Heart right ventricle (tissue), 16 donors: ENCODE measurements at regions not wholly inside any gene's neighbourhood (a gene's known extent, or its start where the extent isn't known, plus 50 kb on each side); places are given as distances from the start of the nearest gene placed in this dataset.
"Not testable (repeated sequence)": the region's sequence is repeated elsewhere in the genome, so short reads cannot be mapped to it uniquely, and the experiment has no call there.

ENCODE experiments used
- ATAC-seq, 8 donors: fragments of 200-7000 bp; cut with Tn5 transposase; one replicate each; pipeline ENCODE4 v1.9.1; 2020; ENCODE audit warnings: mild to moderate bottlenecking in 8 of 8, moderate library complexity in 8 of 8, moderate number of reproducible peaks in 1 of 8
- DNase-seq, 2 donors: peaks; one replicate each; pipeline ENCODE4 v3.0.0-alpha.2; 2020
- H3K27ac ChIP-seq, 10 donors: fragments of 200-600 bp; sonication (generic) in 2 of 10; one replicate each; pipeline versions ENCODE4 v1.5.0 to v1.8.0; 2020 to 2022; ENCODE audit warnings: mild to moderate bottlenecking in 3 of 10
- H3K27me3 ChIP-seq, 7 donors: fragments of 200-600 bp; one replicate each; pipeline ENCODE4 v1.8.0; 2021 to 2022; ENCODE audit warnings: mild to moderate bottlenecking in 2 of 7
- H3K36me3 ChIP-seq, 9 donors: fragments of 200-600 bp; sonication (generic) in 1 of 9; one replicate each; pipeline versions ENCODE4 v1.5.0 to v1.8.0; 2020 to 2022; ENCODE audit warnings: mild to moderate bottlenecking in 2 of 9
- H3K4me1 ChIP-seq, 9 donors: fragments of 200-600 bp; sonication (generic) in 1 of 9; one replicate each; pipeline versions ENCODE4 v1.5.0 to v1.8.0; 2020 to 2022; ENCODE audit warnings: mild to moderate bottlenecking in 4 of 9
- H3K4me3 ChIP-seq, 10 donors: fragments of 200-600 bp; sonication (generic) in 2 of 10; one replicate each; pipeline versions ENCODE4 v1.5.0 to v1.8.0; 2020 to 2022; ENCODE audit warnings: mild to moderate bottlenecking in 7 of 10, moderate library complexity in 2 of 10
- H3K9me3 ChIP-seq, 11 donors: fragments of 200-600 bp in 10 of 11; sonication (generic) in 2 of 11; one replicate each; pipeline versions ENCODE4 v1.5.0 to v1.8.0; 2013 to 2022; ENCODE audit warnings: mild to moderate bottlenecking in 2 of 11, control low read depth in 1 of 11, moderate library complexity in 1 of 11
- CTCF ChIP-seq, 9 donors: fragments of 200-600 bp; sonication (generic) in 2 of 9; IDR thresholded peaks; one replicate each; pipeline versions ENCODE4 v1.5.0 to v1.8.0; 2021 to 2022; ENCODE audit warnings: antibody characterized with exemption in 9 of 9, mild to moderate bottlenecking in 5 of 9, moderate library complexity in 1 of 9
- WGBS, 2 donors: extraction: QIAGEN DNeasy Blood & Tissue Kit; methylation state at CpG; one replicate each; pipeline ENCODE4 v1.1.7; 2013; ENCODE audit warnings: inconsistent platforms in 1 of 2; 5-methylcytosine and 5-hydroxymethylcytosine counted together
- intact Hi-C, 10 donors: fragments of 100-400 bp; cut with DNase I; formaldehyde crosslinking; loops; one replicate each; pipeline versions ENCODE4 v1.11.1 to v1.14.2; 2022
- donor health status: Arrhythmogenic right ventricular cardiomyopathy.
- donor health status: ischemic (EF 13 %, LVEDD 7.1; RV severe dilation, severe dysfunction).
- donor health status: healthy with polysubstance abuse.
- donor health status: DM: no; HTN: yes; CAD: no.
- donor health status: DM: no; HTN: no; CAD: no.
- donor health status: ischemic (EF 25% LVEDD 6.9; RV normal size, moderate dysfunction).
- donor health status: ischemic (EF 25% LVEDD 5.7; RV mildly dilated, moderate dysfunction).
- donor health status: healthy.
- donor health status: DM: yes; HTN: yes; CAD: no.
- donor health status: Ischemic cardiomyopathy.
- donor health status: ischemic (EF 35%, LVEDD 5.7; RV mildly dilated, moderate dysfunction).
- donor health status: nonischemic (EF 11% LVEDD 7.7; RV severe dilation, severe dysfunction).
- donor health status: DM: yes; HTN: yes; CAD: no.
- donor health status: PGD.
- donor health status: ischemic (EF 29% LVEDD 5.4; RV normal size, mild dysfunction).
- donor health status: nonischemic (EF 23%, LVEDD 6.1; RV moderate dilation, normal function).

GRCh38 chr10:57053530-57053929 is 692.5 kb upstream of the ZWINT start:
- Histone ChIP-seq H3K4me1 (no peaks in the 10 kb centered on the region), H3K27me3 (no peaks in the 10 kb centered on the region), H3K27ac (no peak overlapping the region), H3K4me3 (no peak overlapping the region), H3K9me3 (peaks cover 0 to 41% (median 3%) of the 10 kb centered on the region in 11 donors), H3K36me3 (no peaks in the 10 kb centered on the region)
- DNase-seq (no peak), ATAC-seq (no peak)
- WGBS, 2 donors = 86 to 87% methylated on average over 6 of the region's 6 CpGs
- no peak for TF ChIP-seq CTCF (IDR thresholded peaks at IDR 0.05)
- intact Hi-C loops = no loop called here

DNA sequence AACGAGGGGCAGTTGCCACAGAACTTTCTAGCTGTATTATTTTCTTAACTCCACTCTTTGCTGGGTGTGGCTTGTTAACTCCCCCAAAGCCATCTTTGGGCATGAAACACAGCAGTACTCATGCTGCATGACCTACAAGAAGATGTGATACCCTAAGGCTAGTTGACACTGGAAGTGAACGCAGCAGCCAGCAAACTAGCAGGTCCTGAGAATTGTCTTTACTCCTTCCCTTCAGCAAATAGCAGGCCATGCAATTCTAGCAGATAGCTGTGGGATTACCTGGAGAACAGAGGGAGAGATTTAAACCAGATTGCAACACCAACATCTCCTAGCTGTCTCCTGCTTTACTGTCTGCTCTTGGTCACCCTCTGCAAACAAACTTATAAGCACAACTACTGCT is 688.0 kb upstream of the ZWINT start:
- intact Hi-C loops = no loop called here
- no peaks in the 10 kb centered on the region for H3K27me3 ChIP-seq
- H3K4me3 ChIP-seq = no peak overlapping the region
- TF ChIP-seq CTCF (IDR thresholded peaks at IDR 0.05) = no peak
- H3K27ac ChIP-seq = no peak overlapping the region
- H3K9me3 ChIP-seq = peaks cover 0 to 15% (median 0%) of the 10 kb centered on the region in 11 donors
- no peaks in the 10 kb centered on the region for H3K36me3 ChIP-seq
- H3K4me1 ChIP-seq = no peaks in the 10 kb centered on the region
- no peak for DNase-seq
- ATAC-seq = no peak
- 60 to 72% methylated on average over 2 of the region's 2 CpGs for WGBS, 2 donors

GRCh38 chr10:57038531-57038930 is 677.5 kb upstream of the ZWINT start:
- no peak for TF ChIP-seq CTCF (IDR thresholded peaks at IDR 0.05)
- WGBS, 2 donors = 82 to 91% methylated on average over 2 of the region's 2 CpGs
- intact Hi-C loops = no loop called here
- ATAC-seq = no peak
- no peaks in the 10 kb centered on the region for H3K36me3 ChIP-seq
- no peak for DNase-seq
- no peak overlapping the region for H3K27ac ChIP-seq
- H3K4me1 ChIP-seq = no peaks in the 10 kb centered on the region
- H3K9me3 ChIP-seq = no peaks in the 10 kb centered on the region
- H3K4me3 ChIP-seq = no peak overlapping the region
- no peaks in the 10 kb centered on the region for H3K27me3 ChIP-seq

GRCh38 chr10:57035310-57035709 is 674.3 kb upstream of the ZWINT start:
- DNase-seq (no peak), ATAC-seq (no peak)
- Histone ChIP-seq H3K27ac (no peak overlapping the region), H3K36me3 (no peaks in the 10 kb centered on the region), H3K27me3 (no peaks in the 10 kb centered on the region), H3K9me3 (peaks cover 0 to 29% (median 14%) of the 10 kb centered on the region in 11 donors), H3K4me1 (no peaks in the 10 kb centered on the region), H3K4me3 (no peak overlapping the region)
- intact Hi-C loops = no loop called here
- no peak for TF ChIP-seq CTCF (IDR thresholded peaks at IDR 0.05)
- WGBS, 2 donors = 87 to 93% methylated on average over 2 of the region's 2 CpGs

- DNase-seq, H3K36me3 ChIP-seq, H3K27ac ChIP-seq, H3K4me1 ChIP-seq, intact Hi-C loops, H3K27me3 ChIP-seq, H3K4me3 ChIP-seq, ATAC-seq: not testable (repeated sequence)
- peaks cover 0 to 38% (median 14%) of the 10 kb centered on the region in 11 donors for H3K9me3 ChIP-seq
- WGBS, 2 donors = 73 to 82% methylated on average over 5 of the region's 5 CpGs
Measured at GRCh38 chr10:57032301-57032700, 671.2 kb upstream of the ZWINT start.
